ENCODE measurements at regions not wholly inside any gene's neighbourhood (a gene's known extent, or its start where the extent isn't known, plus 50 kb on each side); places are given as distances from the start of the nearest gene placed in this dataset.

- WGBS (ENCODE audit: low lambda C conversion rate): 2% methylated on average over 4 of the region's 4 CpGs
- Histone ChIP-seq H3K9me3 (ENCODE audit: low read length) (no peaks in the 10 kb centered on the region), H3K27ac (ENCODE audit: extremely low read length, insufficient read depth, low read length) (no peak overlapping the region), H3K36me3 (replicated peaks in 1 of 2; ENCODE audit: control insufficient read depth in 1 of 2, insufficient read depth in 2 of 2, low read length in 2 of 2) (no peaks in the 10 kb centered on the region), H3K79me2 (ENCODE audit: insufficient read depth, low read length) (no peaks in the 10 kb centered on the region), H3K4me3 (replicated peaks in 1 of 3; ENCODE audit: insufficient read depth in 1 of 3, low read depth in 2 of 3, low read length in 3 of 3) (no peak overlapping the region), H3K9ac (ENCODE audit: insufficient read depth, low read depth, low read length) (no peak overlapping the region), H3K4me2 (ENCODE audit: low read depth, low read length) (no peak overlapping the region), H2AFZ (ENCODE audit: low read length) (no peak overlapping the region), H4K20me1 (ENCODE audit: insufficient read depth, low read length) (no peaks in the 10 kb centered on the region), H3K4me1 (ENCODE audit: insufficient read depth, low read length) (no peaks in the 10 kb centered on the region), H3K27me3 (ENCODE audit: control insufficient read depth in 1 of 2, insufficient read depth in 2 of 2, low read length in 2 of 2) (peaks cover 5 to 24% of the 10 kb centered on the region in 2 experiments; a peak in 4 of 5 replicates)
- TF ChIP-seq CTCF (CRISPR knock-in tag; IDR thresholded peaks at IDR 0.05) (no peak), FOSL2 (CRISPR knock-in tag; IDR thresholded peaks at IDR 0.05) (no peak), PRMT3 (CRISPR knock-in tag; IDR thresholded peaks at IDR 0.05; ENCODE audit: borderline replicate concordance, low read depth) (no peak), ZNF569 (CRISPR knock-in tag; IDR thresholded peaks at IDR 0.05; ENCODE audit: borderline replicate concordance) (no peak), NR2F1 (CRISPR knock-in tag; IDR thresholded peaks at IDR 0.05) (no peak), ELF3 (CRISPR knock-in tag; IDR thresholded peaks at IDR 0.05) (no peak), ZNF234 (CRISPR knock-in tag; conservative IDR thresholded peaks at IDR 0.05) (no peak)
- intact Hi-C loops (cut with micrococcal nuclease; ENCODE audit: unreplicated experiment): no loop called here
- ChIA-PET CTCF (ENCODE audit: low intra/inter-chr PET ratio, low total read pairs) (no interaction called here), POLR2A (no interaction called here)
- no TSS peak for BruUV-seq (replicated peaks)
- no peak for ATAC-seq
- DNase-seq (ENCODE audit: low spot score): no peak
- FAIRE-seq: no peak
- in situ Hi-C loops (cut with HindIII; ENCODE audit: extremely low pct_ligation_motif_present, low pct_unique_long_range_greater_than_20kb): no loop called here
Observed at GRCh38 chr20:43386878-43387277, 70.8 kb upstream of the SRSF6 start.

GRCh38 chr20:43385914-43386313 lies 71.8 kb upstream of the SRSF6 start:
- in situ Hi-C loops (cut with HindIII; ENCODE audit: extremely low pct_ligation_motif_present, low pct_unique_long_range_greater_than_20kb): no loop called here
- BruUV-seq (replicated peaks): no TSS peak
- H3K4me1 ChIP-seq (ENCODE audit: insufficient read depth, low read length): no peaks in the 10 kb centered on the region
- no peak overlapping the region for H3K9ac ChIP-seq (ENCODE audit: insufficient read depth, low read depth, low read length)
- peaks cover 5 to 27% of the 10 kb centered on the region in 2 experiments; a peak in 4 of 5 replicates for H3K27me3 ChIP-seq (ENCODE audit: control insufficient read depth in 1 of 2, insufficient read depth in 2 of 2, low read length in 2 of 2)
- CTCF ChIA-PET (ENCODE audit: low intra/inter-chr PET ratio, low total read pairs): no interaction called here
- H3K36me3 ChIP-seq (replicated peaks in 1 of 2; ENCODE audit: control insufficient read depth in 1 of 2, insufficient read depth in 2 of 2, low read length in 2 of 2): no peaks in the 10 kb centered on the region
- POLR2A ChIA-PET: no interaction called here
- no peak overlapping the region for H3K27ac ChIP-seq (ENCODE audit: extremely low read length, insufficient read depth, low read length)
- FAIRE-seq: no peak
- no peak overlapping the region for H2AFZ ChIP-seq (ENCODE audit: low read length)
- no peak overlapping the region for H3K4me3 ChIP-seq (replicated peaks in 1 of 3; ENCODE audit: insufficient read depth in 1 of 3, low read depth in 2 of 3, low read length in 3 of 3)
- intact Hi-C loops (cut with micrococcal nuclease; ENCODE audit: unreplicated experiment): no loop called here
- no peaks in the 10 kb centered on the region for H4K20me1 ChIP-seq (ENCODE audit: insufficient read depth, low read length)
- no peak for ATAC-seq
- no peaks in the 10 kb centered on the region for H3K79me2 ChIP-seq (ENCODE audit: insufficient read depth, low read length)
- H3K9me3 ChIP-seq (ENCODE audit: low read length): no peaks in the 10 kb centered on the region
- 27% methylated on average over 4 of the region's 4 CpGs for WGBS (ENCODE audit: low lambda C conversion rate)
- H3K4me2 ChIP-seq (ENCODE audit: low read depth, low read length): no peak overlapping the region
- no peak for DNase-seq (ENCODE audit: low spot score)
- TF ChIP-seq ETS1 (CRISPR knock-in tag; IDR thresholded peaks at IDR 0.05): no peak
- no peak for TF ChIP-seq NCOA2 (CRISPR knock-in tag; IDR thresholded peaks at IDR 0.05)
- TF ChIP-seq PHB2 (IDR thresholded peaks at IDR 0.05; ENCODE audit: partially characterized antibody): no peak
- TF ChIP-seq PRMT3 (CRISPR knock-in tag; IDR thresholded peaks at IDR 0.05; ENCODE audit: borderline replicate concordance, low read depth): no peak
- TF ChIP-seq FIP1L1 (IDR thresholded peaks at IDR 0.05; ENCODE audit: borderline replicate concordance, insufficient read depth, low read depth, low read length): no peak
- TF ChIP-seq IRF1 (CRISPR knock-in tag; IDR thresholded peaks at IDR 0.05; ENCODE audit: low read depth): no peak
- no peak for TF ChIP-seq ZNF572 (CRISPR knock-in tag; IDR thresholded peaks at IDR 0.05)
- no peak for TF ChIP-seq SRSF9 (IDR thresholded peaks at IDR 0.05; ENCODE audit: borderline replicate concordance, insufficient read depth, low read depth, low read length, poor library complexity, severe bottlenecking)

Data from HepG2 (cell line).